HEK293T (cell line): ENCODE measurements at regions not wholly inside any gene's neighbourhood (a gene's known extent, or its start where the extent isn't known, plus 50 kb on each side); places are given as distances from the start of the nearest gene placed in this dataset.

Experiments
- BHLHE40 ChIP-seq: fragments of 450-650 bp; IDR thresholded peaks from 2 replicates; pipeline ENCODE4 v1.6.1; 2016; ENCODE audit warnings: mild to moderate bottlenecking, moderate library complexity, borderline replicate concordance
- FOXK2 ChIP-seq: fragments of 450-650 bp; IDR thresholded peaks from 2 replicates; pipeline ENCODE4 v1.6.1; 2016; ENCODE audit warnings: mild to moderate bottlenecking
- NFRKB ChIP-seq: fragments of 450-650 bp; IDR thresholded peaks from 2 replicates; pipeline ENCODE4 v1.6.1; 2016; ENCODE audit warnings: mild to moderate bottlenecking, moderate library complexity
- SP1 ChIP-seq: fragments of 450-650 bp; IDR thresholded peaks from 2 replicates; pipeline ENCODE4 v1.6.1; 2017
- TARDBP ChIP-seq: fragments of 450-650 bp; IDR thresholded peaks from 2 replicates; pipeline ENCODE4 v1.6.1; 2016

GRCh38 chr19:30272554-30272953 lies 99.6 kb upstream of the ZNF536 start:
- TF ChIP-seq NFRKB (no peak), SP1 (no peak), BHLHE40 (no peak), TARDBP (no peak), FOXK2 (no peak)
